ENCODE measurements at regions not wholly inside any gene's neighbourhood (a gene's known extent, or its start where the extent isn't known, plus 50 kb on each side); places are given as distances from the start of the nearest gene placed in this dataset.
A peak's percentile ranks its signal among the peaks of the same experiment; 100 is the strongest.

DNA sequence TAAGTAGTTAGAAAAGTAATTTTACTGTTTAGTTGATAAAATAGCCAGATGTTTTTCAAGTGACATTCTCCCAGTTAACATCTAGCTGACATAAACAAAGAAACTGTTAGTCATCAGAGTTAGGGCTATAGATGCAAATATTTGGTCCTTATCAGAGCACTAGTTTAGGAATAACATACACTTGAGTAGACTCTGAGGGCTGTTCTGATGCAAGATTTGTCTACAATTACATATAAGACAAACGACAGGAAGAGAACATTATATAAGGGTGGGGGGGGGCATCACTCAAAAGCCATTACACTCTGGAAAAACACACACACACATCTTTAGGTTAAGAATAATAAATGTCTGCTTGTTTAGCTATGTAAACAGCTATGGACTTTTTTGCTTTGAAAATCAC, 554.4 kb upstream of the LRRTM1 start:
- no peaks in the 10 kb centered on the region for H3K9me3 ChIP-seq
- DNase-seq (no peak), ATAC-seq (no peak), FAIRE-seq (no peak)
- intact Hi-C loops (cut with DNase I): no loop called here
- no peaks in the 10 kb centered on the region for H3K27me3 ChIP-seq
- H3K4me3 ChIP-seq: no peak overlapping the region
- 2 to 4% methylated on average over 1 of the region's 1 CpG for WGBS, 2 donors
- TF ChIP-seq, protein P1, sequence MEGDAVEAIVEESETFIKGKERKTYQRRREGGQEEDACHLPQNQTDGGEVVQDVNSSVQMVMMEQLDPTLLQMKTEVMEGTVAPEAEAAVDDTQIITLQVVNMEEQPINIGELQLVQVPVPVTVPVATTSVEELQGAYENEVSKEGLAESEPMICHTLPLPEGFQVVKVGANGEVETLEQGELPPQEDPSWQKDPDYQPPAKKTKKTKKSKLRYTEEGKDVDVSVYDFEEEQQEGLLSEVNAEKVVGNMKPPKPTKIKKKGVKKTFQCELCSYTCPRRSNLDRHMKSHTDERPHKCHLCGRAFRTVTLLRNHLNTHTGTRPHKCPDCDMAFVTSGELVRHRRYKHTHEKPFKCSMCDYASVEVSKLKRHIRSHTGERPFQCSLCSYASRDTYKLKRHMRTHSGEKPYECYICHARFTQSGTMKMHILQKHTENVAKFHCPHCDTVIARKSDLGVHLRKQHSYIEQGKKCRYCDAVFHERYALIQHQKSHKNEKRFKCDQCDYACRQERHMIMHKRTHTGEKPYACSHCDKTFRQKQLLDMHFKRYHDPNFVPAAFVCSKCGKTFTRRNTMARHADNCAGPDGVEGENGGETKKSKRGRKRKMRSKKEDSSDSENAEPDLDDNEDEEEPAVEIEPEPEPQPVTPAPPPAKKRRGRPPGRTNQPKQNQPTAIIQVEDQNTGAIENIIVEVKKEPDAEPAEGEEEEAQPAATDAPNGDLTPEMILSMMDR (IDR thresholded peaks at IDR 0.05): no peak
- H3K4me1 ChIP-seq: no peaks in the 10 kb centered on the region
- H3K27ac ChIP-seq: no peak overlapping the region
- H3K36me3 ChIP-seq: no peaks in the 10 kb centered on the region

DNA sequence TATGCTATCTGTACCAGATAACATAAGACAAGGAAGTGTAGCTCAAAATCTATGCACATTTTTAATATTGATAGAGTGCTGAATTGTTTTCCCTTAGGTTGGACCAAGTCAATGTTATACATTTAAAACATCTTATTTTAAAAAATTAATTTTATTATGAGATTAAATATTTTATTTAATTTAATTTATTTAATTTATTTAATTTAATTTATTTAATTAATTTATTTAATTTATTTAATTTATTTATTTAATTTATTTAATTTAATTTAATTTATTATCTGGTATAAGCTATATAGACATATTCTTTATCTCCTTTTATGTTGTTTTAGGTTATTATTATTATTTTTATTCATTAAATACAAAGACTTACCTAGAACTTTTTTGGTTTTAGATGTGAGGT, 551.7 kb upstream of the LRRTM1 start:
- FAIRE-seq: peak; percentile 96
- TF ChIP-seq, protein P1 (IDR thresholded peaks at IDR 0.05): no peak
- Histone ChIP-seq H3K27ac (no peak overlapping the region), H3K4me1 (no peaks in the 10 kb centered on the region), H3K4me3 (no peak overlapping the region), H3K27me3 (no peaks in the 10 kb centered on the region), H3K36me3 (no peaks in the 10 kb centered on the region), H3K9me3 (no peaks in the 10 kb centered on the region)
- DNase-seq: no peak
- ATAC-seq: no peak
- intact Hi-C loops (cut with DNase I): no loop called here

GRCh38 chr2:80854831-80855230, 550.3 kb upstream of the LRRTM1 start:
- Histone ChIP-seq H3K4me3 (no peak overlapping the region), H3K9me3 (no peaks in the 10 kb centered on the region), H3K27ac (no peak overlapping the region), H3K4me1 (no peaks in the 10 kb centered on the region), H3K27me3 (no peaks in the 10 kb centered on the region), H3K36me3 (no peaks in the 10 kb centered on the region)
- 31 to 39% methylated on average over 1 of the region's 1 CpG for WGBS, 2 donors
- intact Hi-C loops (cut with DNase I): no loop called here
- DNase-seq (no peak), FAIRE-seq (no peak), ATAC-seq (no peak)
- TF ChIP-seq, protein P1 (IDR thresholded peaks at IDR 0.05): no peak

DNA sequence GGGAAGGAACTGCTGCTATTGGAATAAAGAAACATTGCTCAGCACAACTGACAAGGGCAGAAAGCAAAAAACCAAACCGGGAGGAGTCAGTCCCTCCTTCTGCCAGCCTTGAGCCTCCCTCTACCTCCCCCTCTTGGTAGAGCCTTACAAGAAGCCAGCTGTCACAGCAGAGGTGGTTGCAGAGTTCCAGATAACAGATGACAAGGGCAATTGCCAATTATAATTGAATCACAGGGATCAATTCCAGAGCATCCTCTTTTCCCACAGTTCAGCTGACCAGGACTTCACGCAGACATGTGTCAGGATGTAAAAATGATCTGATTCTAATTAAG, 548.2 kb upstream of the LRRTM1 start:
- H3K27me3 ChIP-seq: no peaks in the 10 kb centered on the region
- intact Hi-C loops (cut with DNase I): no loop called here
- 38 to 41% methylated on average over 2 of the region's 2 CpGs for WGBS, 2 donors
- FAIRE-seq (no peak), DNase-seq (no peak), ATAC-seq (no peak)
- TF ChIP-seq, protein P1 (IDR thresholded peaks at IDR 0.05): no peak
- H3K27ac ChIP-seq: no peak overlapping the region
- no peak overlapping the region for H3K4me3 ChIP-seq
- no peaks in the 10 kb centered on the region for H3K4me1 ChIP-seq
- H3K9me3 ChIP-seq: no peaks in the 10 kb centered on the region
- no peaks in the 10 kb centered on the region for H3K36me3 ChIP-seq

GRCh38 chr2:80852079-80852807, 547.7 kb upstream of the LRRTM1 start:
- H3K9me3 ChIP-seq: no peaks in the 10 kb centered on the region
- WGBS, 2 donors: 58 to 59% methylated on average over 4 of the region's 4 CpGs
- H3K4me3 ChIP-seq: no peak overlapping the region

More at GRCh38 chr2:80852079-80852807, 547.7 kb upstream of the LRRTM1 start:
- DNase-seq: no peak
- Histone ChIP-seq H3K27ac (no peak overlapping the region), H3K27me3 (no peaks in the 10 kb centered on the region), H3K36me3 (no peaks in the 10 kb centered on the region), H3K4me1 (no peaks in the 10 kb centered on the region)
- no peak for FAIRE-seq
- ATAC-seq: no peak
- TF ChIP-seq, protein P1 (IDR thresholded peaks at IDR 0.05): no peak
- intact Hi-C loops (cut with DNase I): no loop called here

All from pancreas (tissue), 10 donors.